ENCODE measurements at regions not wholly inside any gene's neighbourhood (a gene's known extent, or its start where the extent isn't known, plus 50 kb on each side); places are given as distances from the start of the nearest gene placed in this dataset.
"Not testable (repeated sequence)": the region's sequence is repeated elsewhere in the genome, so short reads cannot be mapped to it uniquely, and the experiment has no call there.

DNA sequence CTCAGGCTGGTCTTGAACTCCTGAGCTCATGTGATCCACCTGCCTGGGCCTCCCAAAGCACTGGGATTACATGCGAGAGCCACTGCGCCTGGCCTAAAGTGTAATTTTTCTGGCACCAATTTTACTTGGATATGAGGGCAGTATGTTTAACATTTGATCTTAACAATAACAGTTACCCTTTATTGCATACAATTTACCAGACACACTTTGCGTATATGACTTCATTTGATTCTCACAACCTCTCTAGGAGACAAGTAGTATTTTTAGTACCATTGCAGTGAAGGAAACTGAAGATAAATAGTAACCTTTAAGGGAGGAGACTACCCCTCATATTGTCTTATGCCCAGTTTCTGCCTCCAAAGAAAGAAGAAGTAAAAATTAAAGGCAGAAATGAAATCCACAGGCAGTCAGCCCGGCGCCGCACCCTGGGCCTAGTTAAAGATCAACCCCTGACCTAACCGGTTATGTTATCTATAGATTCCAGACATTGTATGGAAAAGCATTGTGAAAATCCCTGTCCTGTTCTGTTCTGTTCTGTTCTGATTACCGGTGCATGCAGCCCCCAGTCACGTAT is 54.0 kb downstream of the CYP26A1 start:
- CTCF ChIA-PET = interaction anchor here (1.0 kb wide), 1 partner anchor 12 kb away, joined by 5 read pairs; no protein-coding TSS in a partner anchor
- H3K27ac Mint-ChIP-seq; H3K4me3 Mint-ChIP-seq; ATAC-seq; POLR2A ChIA-PET; H3K36me3 Mint-ChIP-seq (ENCODE audit: low read depth); H3K27me3 Mint-ChIP-seq (ENCODE audit: low read depth); DNase-seq: not testable (repeated sequence)
- peaks cover 12% of the 10 kb centered on the region for H3K4me1 Mint-ChIP-seq (ENCODE audit: low read depth)
- H3K9me3 Mint-ChIP-seq (ENCODE audit: insufficient read depth) = peaks cover 33% of the 10 kb centered on the region

DNA sequence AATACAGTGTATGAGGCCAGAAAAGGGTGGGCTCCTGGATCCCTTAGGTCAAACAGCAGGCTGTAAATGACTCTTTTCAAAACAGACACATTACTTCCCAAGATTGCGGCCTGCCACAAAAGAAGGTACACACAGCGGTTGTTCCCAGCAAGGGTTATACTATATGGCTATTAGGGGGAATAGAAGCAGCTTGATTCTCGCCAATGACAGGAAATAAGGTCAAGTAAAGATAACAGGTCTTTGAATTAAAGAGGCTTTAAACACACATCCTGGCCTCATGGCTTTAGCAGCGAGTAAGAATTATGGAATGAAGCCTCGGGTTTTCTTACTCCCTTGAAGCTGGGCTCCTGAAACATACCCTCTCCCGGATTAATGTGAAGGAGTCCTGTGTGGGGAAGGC is 58.3 kb downstream of the CYP26A1 start:
- Mint-ChIP-seq H3K4me1 (ENCODE audit: low read depth) (no peaks in the 10 kb centered on the region), H3K27ac (no peak overlapping the region), H3K4me3 (no peak overlapping the region), H3K27me3 (ENCODE audit: low read depth) (peaks cover 5% of the 10 kb centered on the region), H3K9me3 (ENCODE audit: insufficient read depth) (peaks cover 15% of the 10 kb centered on the region), H3K36me3 (ENCODE audit: low read depth) (no peaks in the 10 kb centered on the region)
- no peak for ATAC-seq
- ChIA-PET CTCF (no interaction called here), POLR2A (no interaction called here)
- DNase-seq = no peak

DNA sequence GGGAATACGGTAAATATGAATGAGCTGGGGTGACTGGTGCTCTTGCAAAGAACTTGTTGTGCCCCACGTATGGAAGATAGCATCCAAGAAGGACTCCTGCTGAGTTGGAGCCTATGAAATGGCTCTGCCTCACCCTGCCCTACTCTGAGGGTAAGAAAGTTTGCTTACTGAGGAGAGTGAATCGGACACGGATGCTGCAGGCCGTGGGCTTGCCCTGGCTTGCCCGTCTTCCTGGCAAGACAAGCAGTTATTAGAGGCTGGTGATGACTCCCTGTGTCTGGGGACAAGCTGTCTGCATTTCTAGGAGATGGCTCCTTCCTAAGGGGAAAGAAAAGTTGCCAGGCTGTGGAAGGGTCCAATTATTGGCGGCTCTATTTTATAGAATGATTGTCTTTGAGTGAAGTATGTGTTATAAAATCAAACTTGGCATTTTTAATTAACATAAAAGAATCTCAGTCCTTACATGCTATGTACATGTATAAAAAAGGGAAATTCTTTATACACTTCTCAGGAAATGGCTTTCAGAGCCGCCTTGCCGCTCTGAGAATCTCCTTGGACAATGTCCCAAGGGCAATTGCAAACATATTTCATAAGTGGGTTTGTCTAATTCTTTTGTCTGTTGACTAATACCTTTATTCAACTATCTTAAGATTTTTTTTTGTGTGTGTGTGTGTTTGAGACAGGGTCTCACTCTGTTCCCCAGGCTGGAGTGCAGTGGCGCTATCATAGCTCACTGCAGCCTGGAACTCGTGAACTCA is 64.6 kb downstream of the CYP26A1 start:
- no peaks in the 10 kb centered on the region for H3K4me1 Mint-ChIP-seq (ENCODE audit: low read depth)
- CTCF ChIA-PET = no interaction called here

DNA sequence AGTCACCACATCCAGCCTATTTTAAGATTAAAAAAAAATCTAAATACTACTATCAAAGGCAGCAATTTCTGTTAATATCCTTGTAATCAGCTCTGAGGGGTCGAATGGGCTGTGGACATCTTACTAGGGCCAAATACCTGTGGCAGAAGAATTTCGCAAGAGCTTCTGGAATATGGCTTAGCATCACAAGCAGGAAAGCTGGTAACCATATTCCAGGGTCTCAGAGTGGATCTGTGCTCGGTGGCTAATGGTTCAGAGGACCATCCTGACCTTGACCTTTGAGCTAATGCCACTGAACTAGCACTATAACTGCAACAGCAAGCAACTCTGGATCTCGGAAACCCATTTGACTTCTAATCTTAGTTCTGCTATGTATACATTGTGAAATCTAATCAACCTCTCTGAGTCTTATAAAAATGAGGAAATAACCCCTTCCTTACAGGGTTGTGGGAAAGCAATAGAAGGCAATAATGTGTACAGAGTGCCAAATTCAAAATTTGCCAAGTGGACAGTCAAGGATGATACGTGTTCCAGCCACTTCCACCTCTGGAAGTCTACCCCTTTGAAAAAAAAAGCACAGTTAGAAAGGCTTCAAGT is 65.5 kb downstream of the CYP26A1 start:
- ChIA-PET POLR2A (no interaction called here), CTCF (no interaction called here)
- Mint-ChIP-seq H3K4me1 (ENCODE audit: low read depth) (no peaks in the 10 kb centered on the region), H3K27ac (no peak overlapping the region), H3K27me3 (ENCODE audit: low read depth) (peaks cover 6% of the 10 kb centered on the region), H3K4me3 (no peak overlapping the region), H3K36me3 (ENCODE audit: low read depth) (no peaks in the 10 kb centered on the region), H3K9me3 (ENCODE audit: insufficient read depth) (no peaks in the 10 kb centered on the region)
- ATAC-seq = no peak
- no peak for DNase-seq

More for the DNA sequence above, 64.6 kb downstream of the CYP26A1 start:
- H3K27ac Mint-ChIP-seq = no peak overlapping the region
- POLR2A ChIA-PET = no interaction called here
- H3K27me3 Mint-ChIP-seq (ENCODE audit: low read depth) = peaks cover 6% of the 10 kb centered on the region
- no peak for DNase-seq
- no peaks in the 10 kb centered on the region for H3K36me3 Mint-ChIP-seq (ENCODE audit: low read depth)
- H3K9me3 Mint-ChIP-seq (ENCODE audit: insufficient read depth) = no peaks in the 10 kb centered on the region
- H3K4me3 Mint-ChIP-seq = no peak overlapping the region
- ATAC-seq = no peak

DNA sequence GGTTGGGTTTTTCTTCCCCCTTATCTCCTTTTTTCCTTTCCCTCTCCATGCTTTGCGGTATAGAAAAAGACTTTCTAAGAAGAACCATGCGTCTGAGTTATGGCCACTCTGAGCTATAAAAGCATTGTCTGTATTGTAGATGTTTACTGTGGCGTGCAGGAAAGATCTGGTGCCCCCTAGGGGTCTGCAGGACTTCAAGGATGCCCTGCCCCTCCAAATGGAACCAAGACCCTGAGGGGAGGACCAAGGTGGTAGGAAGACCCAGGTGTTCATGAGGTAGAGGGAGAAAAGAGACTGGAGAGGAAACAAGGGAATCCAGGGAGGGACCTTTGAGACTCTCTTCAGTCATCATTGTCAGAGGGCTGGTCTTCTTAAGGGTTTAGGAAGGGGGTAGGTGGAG is 68.8 kb downstream of the CYP26A1 start:
- peaks cover 8% of the 10 kb centered on the region for H3K27me3 Mint-ChIP-seq (ENCODE audit: low read depth)
- H3K27ac Mint-ChIP-seq = no peak overlapping the region
- DNase-seq (no peak), ATAC-seq (no peak)
- CTCF ChIA-PET = no interaction called here
- POLR2A ChIA-PET = no interaction called here
- H3K4me3 Mint-ChIP-seq = no peak overlapping the region
- H3K9me3 Mint-ChIP-seq (ENCODE audit: insufficient read depth) = no peaks in the 10 kb centered on the region
- no peaks in the 10 kb centered on the region for H3K4me1 Mint-ChIP-seq (ENCODE audit: low read depth)
- H3K36me3 Mint-ChIP-seq (ENCODE audit: low read depth) = no peaks in the 10 kb centered on the region

DNA sequence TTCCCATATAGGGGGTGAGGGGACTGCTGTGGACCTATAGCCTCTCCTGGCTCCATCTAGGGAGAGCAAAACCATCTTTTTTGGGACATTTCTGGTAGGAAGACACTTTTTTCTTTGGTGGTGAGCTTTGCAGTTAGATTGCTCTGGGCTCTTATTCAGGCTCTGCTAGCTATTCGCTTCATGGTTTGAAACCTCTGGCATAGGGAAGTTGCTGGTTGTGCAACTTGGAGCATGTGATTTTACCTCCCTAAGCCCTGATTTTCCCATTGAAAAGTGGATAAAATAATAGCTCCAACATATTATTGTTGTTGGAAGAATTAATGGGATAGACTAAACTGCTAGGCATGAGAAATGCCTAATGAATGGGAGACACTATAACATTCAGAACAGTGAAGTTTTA is 69.6 kb downstream of the CYP26A1 start:
- H3K27me3 Mint-ChIP-seq (ENCODE audit: low read depth) = peaks cover 13% of the 10 kb centered on the region
- no peaks in the 10 kb centered on the region for H3K4me1 Mint-ChIP-seq (ENCODE audit: low read depth)
- H3K36me3 Mint-ChIP-seq (ENCODE audit: low read depth) = no peaks in the 10 kb centered on the region
- no peak overlapping the region for H3K27ac Mint-ChIP-seq
- H3K4me3 Mint-ChIP-seq = no peak overlapping the region
- POLR2A ChIA-PET = interaction anchor here (0.6 kb wide), 1 partner anchor 44 kb away, joined by 3 read pairs; no protein-coding TSS in a partner anchor
- CTCF ChIA-PET = no interaction called here
- ATAC-seq = no peak
- H3K9me3 Mint-ChIP-seq (ENCODE audit: insufficient read depth) = no peaks in the 10 kb centered on the region
- DNase-seq = no peak

DNA sequence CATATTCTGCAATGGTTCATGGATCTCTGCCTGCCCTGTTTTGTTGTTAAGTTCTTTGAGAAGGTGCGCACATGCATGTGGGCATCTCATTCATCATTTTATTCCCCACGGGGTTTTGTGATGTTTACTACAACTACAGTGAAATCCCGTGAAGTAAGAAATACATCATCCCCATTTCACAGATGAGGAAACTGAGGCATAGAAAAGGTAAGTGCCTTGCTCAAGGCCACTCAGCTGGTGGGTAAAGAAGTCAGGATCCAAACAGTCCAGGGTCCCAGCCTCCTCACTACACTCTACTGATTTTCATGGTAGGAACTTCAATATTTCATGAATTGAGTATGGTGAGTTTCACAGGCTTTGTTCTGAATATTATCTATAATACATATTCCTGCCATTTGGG is 72.6 kb downstream of the CYP26A1 start:
- CTCF ChIA-PET = no interaction called here

DNA sequence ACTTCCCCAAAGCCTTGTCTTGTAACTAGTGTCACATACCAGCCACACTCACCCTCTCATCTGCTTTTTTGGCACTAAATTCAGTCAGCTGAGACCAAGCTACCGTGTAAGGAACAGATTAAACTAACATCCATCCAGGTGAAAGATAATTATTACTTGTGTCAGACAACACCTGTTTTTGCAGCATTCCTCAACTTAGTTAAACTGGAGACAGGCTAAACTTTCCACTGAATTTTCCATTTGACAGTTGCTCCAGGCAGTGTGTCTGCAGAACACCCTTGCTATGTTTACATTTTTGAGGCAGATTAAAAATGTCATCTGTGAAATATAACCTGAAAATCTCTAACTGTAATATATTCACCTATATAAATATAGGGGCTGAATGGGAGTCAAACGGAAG is 73.6 kb downstream of the CYP26A1 start:
- no peak overlapping the region for H3K27ac Mint-ChIP-seq
- H3K27me3 Mint-ChIP-seq (ENCODE audit: low read depth) = peaks cover 14% of the 10 kb centered on the region
- no peaks in the 10 kb centered on the region for H3K9me3 Mint-ChIP-seq (ENCODE audit: insufficient read depth)
- CTCF ChIA-PET = interaction anchor here (0.9 kb wide), 1 partner anchor 31 kb away, joined by 3 read pairs; no protein-coding TSS in a partner anchor
- DNase-seq = no peak
- POLR2A ChIA-PET = no interaction called here
- no peak for ATAC-seq
- H3K36me3 Mint-ChIP-seq (ENCODE audit: low read depth) = no peaks in the 10 kb centered on the region
- peaks cover 15% of the 10 kb centered on the region for H3K4me1 Mint-ChIP-seq (ENCODE audit: low read depth)
- no peak overlapping the region for H3K4me3 Mint-ChIP-seq

More for the DNA sequence above, 72.6 kb downstream of the CYP26A1 start:
- DNase-seq (no peak), ATAC-seq (no peak)
- Mint-ChIP-seq H3K9me3 (ENCODE audit: insufficient read depth) (no peaks in the 10 kb centered on the region), H3K27ac (no peak overlapping the region), H3K4me1 (ENCODE audit: low read depth) (peaks cover 14% of the 10 kb centered on the region), H3K4me3 (no peak overlapping the region), H3K36me3 (ENCODE audit: low read depth) (no peaks in the 10 kb centered on the region), H3K27me3 (ENCODE audit: low read depth) (peaks cover 12% of the 10 kb centered on the region)
- POLR2A ChIA-PET = no interaction called here

DNA sequence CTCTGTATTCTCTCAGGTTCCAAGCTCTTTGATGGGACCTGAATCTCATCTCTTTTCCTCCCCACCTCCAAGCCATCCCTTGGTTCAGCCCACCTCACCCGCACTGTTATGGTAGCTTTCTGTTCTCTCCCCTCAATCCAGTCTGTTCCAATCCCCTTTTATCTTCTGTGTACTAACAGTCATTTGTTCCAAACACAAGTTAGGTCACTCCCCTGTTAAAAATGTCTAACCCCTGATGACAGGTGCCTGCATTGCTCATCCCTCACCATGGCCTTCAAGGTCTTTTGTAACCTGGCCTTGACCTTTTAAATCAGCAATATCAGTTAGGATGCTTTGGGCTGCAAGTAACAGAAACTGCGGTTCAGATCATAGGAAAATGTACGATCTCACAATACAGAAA is 74.8 kb downstream of the CYP26A1 start:
- H3K27me3 Mint-ChIP-seq (ENCODE audit: low read depth) = peaks cover 14% of the 10 kb centered on the region
- ATAC-seq (no peak), DNase-seq (no peak)
- POLR2A ChIA-PET = no interaction called here
- H3K4me1 Mint-ChIP-seq (ENCODE audit: low read depth) = peaks cover 15% of the 10 kb centered on the region
- H3K9me3 Mint-ChIP-seq (ENCODE audit: insufficient read depth) = no peaks in the 10 kb centered on the region
- CTCF ChIA-PET = no interaction called here
- H3K36me3 Mint-ChIP-seq (ENCODE audit: low read depth) = no peaks in the 10 kb centered on the region
- no peak overlapping the region for H3K4me3 Mint-ChIP-seq
- H3K27ac Mint-ChIP-seq = no peak overlapping the region

DNA sequence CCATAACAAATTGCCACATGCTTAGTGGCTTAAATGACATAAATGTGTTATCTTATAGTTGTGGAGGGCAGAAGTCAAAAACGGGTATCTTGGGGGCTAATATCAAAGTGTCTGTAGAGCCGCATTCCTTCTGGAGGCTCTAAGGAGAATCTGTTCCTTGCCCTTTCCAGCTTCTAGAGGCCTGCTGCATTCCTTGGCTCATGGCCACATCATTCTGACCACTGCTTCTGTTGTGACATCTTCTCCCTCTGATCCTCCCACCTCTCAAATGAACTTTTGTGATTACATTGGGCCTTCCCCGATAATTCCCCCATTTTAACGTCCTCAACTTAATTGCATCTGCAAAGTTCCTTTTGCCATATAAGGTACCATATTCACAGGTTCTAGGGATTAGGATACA is 76.1 kb downstream of the CYP26A1 start:
- Mint-ChIP-seq H3K4me1 (ENCODE audit: low read depth) (peaks cover 15% of the 10 kb centered on the region), H3K27ac (no peak overlapping the region), H3K4me3 (no peak overlapping the region), H3K9me3 (ENCODE audit: insufficient read depth) (no peaks in the 10 kb centered on the region), H3K27me3 (ENCODE audit: low read depth) (peaks cover 14% of the 10 kb centered on the region), H3K36me3 (ENCODE audit: low read depth) (no peaks in the 10 kb centered on the region)
- DNase-seq = no peak
- ATAC-seq = no peak
- ChIA-PET CTCF (no interaction called here), POLR2A (no interaction called here)

DNA sequence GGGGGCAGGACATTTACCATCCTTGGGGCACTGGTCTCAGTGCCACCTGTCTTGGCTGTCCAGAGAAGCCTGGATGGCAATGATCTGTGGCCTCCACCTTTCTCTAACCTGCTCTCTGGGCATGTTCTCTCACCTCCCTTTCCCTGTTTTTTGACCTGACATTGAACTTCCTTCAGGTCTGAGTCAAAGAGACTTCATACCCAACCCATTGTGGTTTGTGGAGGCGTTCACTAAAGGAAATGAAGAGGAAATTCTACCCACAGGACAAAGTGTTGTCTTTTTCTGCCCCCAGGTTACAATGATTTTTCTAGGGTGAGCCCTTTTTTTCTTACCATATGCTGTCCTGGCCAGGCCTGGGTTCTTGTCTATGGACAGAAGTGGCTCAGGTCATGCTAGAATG is 76.6 kb downstream of the CYP26A1 start:
- DNase-seq (no peak), ATAC-seq (no peak)
- Mint-ChIP-seq H3K27me3 (ENCODE audit: low read depth) (peaks cover 14% of the 10 kb centered on the region), H3K4me3 (no peak overlapping the region), H3K4me1 (ENCODE audit: low read depth) (peaks cover 15% of the 10 kb centered on the region), H3K9me3 (ENCODE audit: insufficient read depth) (no peaks in the 10 kb centered on the region), H3K27ac (no peak overlapping the region), H3K36me3 (ENCODE audit: low read depth) (no peaks in the 10 kb centered on the region)
- CTCF ChIA-PET = no interaction called here
- POLR2A ChIA-PET = no interaction called here

DNA sequence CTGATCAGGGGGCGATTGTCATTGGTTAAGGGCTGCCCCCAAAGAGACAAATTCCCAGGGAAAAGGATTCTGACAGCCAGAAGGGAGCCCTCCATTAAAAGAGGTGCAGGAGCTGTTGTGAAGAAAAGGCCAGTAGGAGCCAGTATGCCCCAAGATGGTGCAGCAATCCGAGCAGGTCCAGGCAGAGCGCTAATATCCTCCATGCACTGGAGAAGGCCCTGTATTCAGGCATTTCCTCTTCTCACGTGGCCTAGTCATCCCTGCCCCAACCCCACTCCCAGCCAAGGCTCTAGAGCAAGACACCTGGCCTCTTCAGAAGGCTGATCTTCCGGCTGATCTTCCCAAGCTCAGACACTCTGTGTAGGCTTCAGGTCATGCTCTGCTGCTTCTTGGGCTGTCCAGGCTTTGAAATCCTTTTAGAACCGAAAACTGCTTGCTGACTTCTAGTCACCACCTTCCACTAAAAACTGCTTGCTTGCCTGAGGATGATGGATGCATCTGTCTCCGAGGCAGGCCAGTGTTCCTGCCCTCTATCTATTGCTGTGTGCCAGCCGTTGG is 77.4 kb downstream of the CYP26A1 start:
- Mint-ChIP-seq H3K27me3 (ENCODE audit: low read depth) (peaks cover 16% of the 10 kb centered on the region), H3K9me3 (ENCODE audit: insufficient read depth) (no peaks in the 10 kb centered on the region), H3K4me3 (no peak overlapping the region), H3K4me1 (ENCODE audit: low read depth) (peaks cover 15% of the 10 kb centered on the region), H3K27ac (no peak overlapping the region), H3K36me3 (ENCODE audit: low read depth) (no peaks in the 10 kb centered on the region)
- DNase-seq (no peak), ATAC-seq (no peak)
- ChIA-PET POLR2A (no interaction called here), CTCF (no interaction called here)

All from activated CD8-positive, alpha-beta T cell treated with anti-CD3 and anti-CD28 coated beads, Interleukin-2, amount 10 ng/mL, durations not matched to agents 7 days and 5 days (primary cell).